Uterus (tissue), 2 donors: ENCODE measurements at regions not wholly inside any gene's neighbourhood (a gene's known extent, or its start where the extent isn't known, plus 50 kb on each side); places are given as distances from the start of the nearest gene placed in this dataset.

Experiments used
- CTCF ChIP-seq, 4 experiments: fragments of 200-600 bp in 2 of 4; fragments of 450-650 bp in 2 of 4; sonication (generic) in 2 of 4; IDR thresholded peaks; one replicate each; pipeline ENCODE4 v1.5.1; 2016 to 2019; ENCODE audit warnings: antibody characterized with exemption in 4 of 4, mild to moderate bottlenecking in 2 of 4, moderate library complexity in 1 of 4
- POLR2A ChIP-seq, 2 donors: fragments of 450-650 bp; IDR thresholded peaks; one replicate each; pipeline ENCODE4 v1.6.1; 2016; ENCODE audit warnings: antibody characterized with exemption in 2 of 2, mild to moderate bottlenecking in 1 of 2, moderate library complexity in 1 of 2

- TF ChIP-seq CTCF (IDR thresholded peaks at IDR 0.05), result no peak
- no peak for TF ChIP-seq POLR2A (IDR thresholded peaks at IDR 0.05)
Measured at GRCh38 chr12:20109676-20110075, 258.7 kb upstream of the PDE3A start.
